HG03378 (cell line): ENCODE measurements at regions not wholly inside any gene's neighbourhood (a gene's known extent, or its start where the extent isn't known, plus 50 kb on each side); places are given as distances from the start of the nearest gene placed in this dataset.
"Not testable (repeated sequence)": the region's sequence is repeated elsewhere in the genome, so short reads cannot be mapped to it uniquely, and the experiment has no call there.

Experiments used
- ATAC-seq: cut with Tn5 transposase; IDR thresholded peaks from one replicate; pipeline ENCODE4 v1.9.1; 2021; ENCODE audit warnings: mild to moderate bottlenecking, moderate library complexity; ENCODE audit not compliant: unreplicated experiment

DNA sequence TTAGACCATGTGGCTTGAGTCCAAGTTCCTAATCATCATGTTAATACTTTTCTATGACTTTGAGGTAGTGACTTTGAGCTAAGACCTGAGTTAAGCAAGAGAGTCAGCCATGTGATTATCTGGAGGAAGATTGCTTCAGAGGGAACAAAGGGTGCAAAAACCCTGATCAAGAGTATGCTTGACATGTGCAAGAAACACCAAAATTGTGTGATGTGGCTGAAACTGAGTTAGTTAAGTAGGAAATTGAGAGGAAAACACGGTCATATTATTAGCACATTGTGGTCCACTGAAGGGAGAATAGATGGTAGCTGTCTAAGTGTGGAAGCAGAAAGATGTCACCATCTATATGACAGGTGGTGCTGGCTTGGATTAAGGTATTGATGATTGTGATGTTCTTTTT lies 130.4 kb upstream of the MON1B start:
- ATAC-seq = no peak

DNA sequence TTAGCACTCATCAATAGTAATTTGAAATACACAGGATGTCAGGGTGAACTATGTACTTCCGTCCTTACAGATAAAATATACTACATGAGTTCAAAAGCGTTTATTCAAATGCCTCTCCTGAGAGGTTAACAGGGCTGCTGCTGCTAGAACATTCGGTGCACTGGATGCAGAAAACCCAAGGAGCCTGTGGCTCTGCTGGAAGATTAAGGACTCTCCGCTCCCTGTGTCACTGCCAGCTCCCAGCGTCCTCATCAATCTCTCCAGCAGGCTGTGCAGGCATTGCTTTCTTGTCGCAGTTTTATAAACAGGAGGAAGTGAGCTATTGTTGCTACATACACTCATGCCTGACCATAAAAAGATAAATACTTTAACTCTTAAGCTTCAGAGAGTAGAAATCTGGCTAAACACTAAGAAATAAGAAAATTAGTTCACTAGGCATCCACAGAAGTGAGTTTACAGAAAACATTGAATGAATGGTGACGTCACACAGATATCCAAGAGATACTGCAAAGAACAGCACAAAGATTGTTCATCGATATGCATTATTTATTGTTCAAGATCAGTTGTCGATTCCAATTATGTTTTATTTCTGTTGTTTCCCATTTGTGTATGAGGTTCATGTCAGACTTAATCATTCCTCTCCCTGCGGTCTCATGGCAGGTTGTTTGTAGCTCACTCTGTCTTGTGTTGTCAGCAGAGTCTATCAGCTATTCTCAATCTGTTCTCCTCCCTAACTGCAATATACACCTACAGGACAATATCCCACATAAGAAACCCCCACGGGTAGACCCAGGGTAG lies 127.9 kb upstream of the MON1B start:
- no peak for ATAC-seq

GRCh38 chr16:77063676-77064016 lies 127.3 kb upstream of the MON1B start:
- no peak for ATAC-seq

GRCh38 chr16:77064037-77064436 lies 127.0 kb upstream of the MON1B start:
- ATAC-seq = no peak

- ATAC-seq = no peak
Observed at GRCh38 chr16:77066896-77067496, 124.0 kb upstream of the MON1B start.

- ATAC-seq = no peak
Observed at GRCh38 chr16:77067900-77068299, 123.1 kb upstream of the MON1B start.

DNA sequence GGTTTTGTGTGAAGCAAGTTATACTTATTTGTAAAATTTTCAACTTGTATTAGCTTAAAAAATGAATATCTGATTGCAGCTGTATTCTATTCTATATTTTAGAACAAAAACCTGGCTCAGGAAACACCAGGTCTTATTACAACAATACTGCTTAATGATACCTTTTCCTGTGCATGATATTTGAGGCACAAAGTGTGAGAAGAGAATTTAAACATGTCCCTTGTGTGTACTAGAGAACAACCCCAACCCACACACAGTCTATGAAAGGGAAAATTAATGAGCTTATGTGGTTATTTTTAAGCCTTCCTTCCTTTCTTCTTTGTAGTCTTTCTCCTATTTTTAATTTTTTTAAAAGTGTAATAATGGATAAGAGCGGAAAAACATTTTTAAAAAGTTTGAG lies 122.6 kb upstream of the MON1B start:
- no peak for ATAC-seq

DNA sequence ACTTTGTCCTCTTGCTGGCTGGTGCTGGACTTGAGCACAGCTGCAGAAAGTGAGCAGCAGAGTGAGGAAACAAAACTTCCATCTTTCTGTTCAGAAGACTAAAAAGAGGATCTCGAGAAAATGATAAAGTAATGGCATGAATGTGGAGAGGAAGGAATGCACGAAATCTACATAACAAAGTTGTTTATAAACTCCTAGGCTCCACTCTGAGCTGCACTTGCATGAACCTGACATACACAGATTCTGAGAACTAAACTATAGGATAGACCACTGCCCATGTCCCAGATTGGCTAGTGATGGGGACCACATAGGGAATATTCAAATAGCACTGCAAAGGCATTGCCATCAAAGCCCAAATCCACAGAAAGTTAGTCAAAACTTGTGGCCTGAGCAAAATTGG lies 121.1 kb upstream of the MON1B start:
- ATAC-seq = no peak

DNA sequence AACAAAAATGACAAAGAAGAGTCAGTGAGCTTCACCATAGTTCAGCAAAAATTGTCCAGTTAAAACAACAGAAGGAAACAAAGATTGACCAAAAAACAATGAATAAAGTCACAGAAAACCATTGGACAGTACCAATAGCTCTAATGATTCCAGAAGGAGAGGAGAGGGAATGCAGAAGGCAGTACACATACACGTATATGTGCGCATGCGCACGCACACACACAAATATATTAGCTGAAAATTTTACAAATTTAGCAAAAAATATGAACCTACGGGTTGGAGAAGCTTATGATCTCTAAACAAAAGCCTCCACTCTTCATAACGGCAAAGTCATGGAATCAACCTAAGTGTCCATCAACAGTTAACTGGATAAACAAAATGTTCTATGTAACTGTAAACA lies 120.3 kb upstream of the MON1B start:
- no peak for ATAC-seq

GRCh38 chr16:77076839-77077238 lies 114.2 kb upstream of the MON1B start:
- ATAC-seq = no peak

GRCh38 chr16:77077256-77077922 lies 113.6 kb upstream of the MON1B start:
- ATAC-seq = no peak

- no peak for ATAC-seq
Observed at GRCh38 chr16:77085981-77086380, 105.0 kb upstream of the MON1B start.

GRCh38 chr16:77090062-77090461 lies 100.9 kb upstream of the MON1B start:
- no peak for ATAC-seq

GRCh38 chr16:77093309-77093708 lies 97.7 kb upstream of the MON1B start:
- ATAC-seq = no peak

DNA sequence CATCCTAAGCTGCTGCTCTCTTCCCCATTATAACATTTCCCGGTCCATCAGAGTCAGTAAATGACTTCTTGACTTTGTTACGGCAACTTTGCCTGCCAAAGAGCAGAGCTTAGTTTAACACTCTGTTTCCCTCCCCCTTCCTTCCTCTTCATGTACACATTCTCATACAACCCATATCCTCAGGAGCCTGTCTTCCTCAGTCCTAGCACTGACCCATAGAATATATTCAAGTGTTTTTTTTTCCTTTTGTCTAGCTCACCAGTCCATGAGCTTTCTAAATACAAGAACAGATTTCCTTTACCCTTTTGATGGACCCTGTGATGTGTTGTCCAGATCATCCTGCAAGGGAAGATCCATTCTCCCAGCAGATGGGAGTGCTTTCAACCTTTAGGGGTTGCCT lies 97.0 kb upstream of the MON1B start:
- ATAC-seq = no peak

DNA sequence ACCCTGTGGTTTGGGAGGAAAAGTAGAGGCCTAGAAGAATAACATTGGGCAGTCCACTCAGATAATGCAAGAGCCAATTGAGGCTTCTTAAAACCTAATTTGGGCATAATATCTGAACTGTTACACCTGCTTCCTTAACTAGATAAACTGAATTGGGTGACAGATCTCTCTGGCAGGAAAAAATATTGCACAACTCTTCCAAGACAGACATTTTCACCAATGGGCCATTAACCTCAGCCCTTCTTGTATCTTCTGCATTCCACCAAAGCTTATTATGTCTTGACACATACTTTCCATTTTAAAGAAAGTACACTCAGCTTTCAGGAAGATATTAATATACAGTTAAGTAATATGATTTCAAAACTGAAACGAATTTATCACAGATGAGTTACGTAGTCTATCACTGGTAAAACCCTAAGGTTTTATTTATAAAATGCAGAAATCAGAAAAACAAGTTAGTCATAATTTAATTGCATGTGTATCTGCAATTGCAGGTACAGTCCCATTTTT lies 79.9 kb upstream of the MON1B start:
- ATAC-seq = no peak

DNA sequence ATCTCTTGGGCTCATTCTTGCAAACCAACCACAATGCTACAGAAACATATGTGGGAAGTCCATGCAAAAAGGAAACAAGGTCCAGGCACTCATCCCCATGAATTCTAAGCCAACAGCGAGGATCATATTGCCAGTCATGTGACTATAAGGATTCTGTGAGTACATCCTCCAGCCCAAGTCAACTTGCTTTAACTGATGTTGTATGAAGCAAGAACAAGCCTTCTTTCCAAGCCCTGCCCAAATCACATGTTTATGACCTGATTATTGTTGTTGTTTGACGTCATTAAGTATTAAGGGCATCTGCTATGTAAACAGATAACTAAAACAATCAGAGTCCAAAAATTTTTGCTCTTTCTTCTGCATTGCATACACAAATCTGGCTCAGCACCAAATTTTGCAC lies 78.2 kb upstream of the MON1B start:
- ATAC-seq = no peak

- ATAC-seq = no peak
Observed at GRCh38 chr16:77113835-77114234, 77.2 kb upstream of the MON1B start.

GRCh38 chr16:77114361-77114760 lies 76.6 kb upstream of the MON1B start:
- ATAC-seq = not testable (repeated sequence)

DNA sequence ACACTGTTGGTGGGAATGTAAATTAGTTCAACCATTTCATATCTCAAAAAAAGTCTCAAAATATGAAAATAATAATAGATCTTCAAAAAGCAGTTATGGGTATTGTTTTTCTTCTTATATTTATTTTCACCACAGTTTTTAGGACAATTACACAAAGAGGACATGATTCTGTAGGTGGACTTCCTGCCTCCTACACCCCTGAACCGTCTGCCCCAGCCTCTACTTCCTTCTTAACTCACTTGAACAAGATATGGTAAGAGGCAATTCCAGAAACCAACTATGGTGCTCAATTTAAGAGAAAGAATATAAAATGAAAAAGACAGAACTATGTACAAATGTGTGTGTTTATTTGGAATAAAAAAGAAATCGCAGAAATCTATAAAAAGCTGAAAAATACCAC lies 74.1 kb upstream of the MON1B start:
- no peak for ATAC-seq

DNA sequence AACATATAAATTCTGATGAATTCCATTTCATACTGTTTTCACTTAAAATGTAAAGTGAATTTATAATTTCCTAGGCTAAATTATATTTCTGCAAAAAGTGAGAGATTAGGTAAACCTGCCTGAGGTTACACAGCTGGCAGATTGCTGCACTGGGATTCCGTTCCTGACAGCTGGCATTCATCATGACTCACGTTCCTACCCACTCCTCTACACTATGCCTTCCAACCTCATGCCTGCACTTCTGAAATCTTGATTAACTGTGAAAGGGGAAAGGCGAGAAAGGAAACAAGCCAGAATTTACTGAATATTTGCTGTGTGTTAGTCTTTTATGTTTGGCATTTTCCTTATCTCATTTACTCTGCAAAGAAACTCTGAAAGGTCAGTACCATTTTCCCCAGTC lies 73.3 kb upstream of the MON1B start:
- ATAC-seq = no peak

DNA sequence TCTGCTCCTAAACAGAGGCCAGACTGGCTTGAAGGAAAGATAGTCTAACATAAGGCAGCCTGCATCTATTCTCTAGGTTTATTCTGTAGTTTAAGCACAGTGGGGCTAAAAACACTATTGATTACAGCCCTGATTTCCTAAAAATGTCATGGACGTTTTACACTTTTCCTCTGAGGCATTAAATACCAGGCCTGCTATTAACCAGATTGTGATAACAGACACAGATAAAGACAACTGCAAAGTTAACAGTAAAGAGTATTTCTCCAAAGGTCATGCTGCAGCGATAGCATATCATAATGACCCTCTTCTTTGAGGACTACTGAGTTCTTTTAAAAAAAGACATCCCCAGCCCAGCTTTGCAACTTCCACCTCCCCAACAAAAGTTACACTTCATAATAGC lies 59.6 kb upstream of the MON1B start:
- ATAC-seq = no peak
